GM13976 (cell line): ENCODE measurements at regions not wholly inside any gene's neighbourhood (a gene's known extent, or its start where the extent isn't known, plus 50 kb on each side); places are given as distances from the start of the nearest gene placed in this dataset.

Source experiments
- DNase-seq: peaks from one replicate; pipeline ENCODE4 v3.0.0; 2012; ENCODE audit warnings: low spot score
- CTCF ChIP-seq: IDR thresholded peaks from 2 replicates; pipeline ENCODE4 v1.5.1; 2012; ENCODE audit warnings: borderline replicate concordance, mild to moderate bottlenecking; ENCODE audit not compliant: insufficient read depth; ENCODE audit errors: extremely low read depth, missing control alignments, control extremely low read depth
- in situ Hi-C: fragments of 300-500 bp; cut with MboI; formaldehyde crosslinking; loops from one replicate; pipeline ENCODE4 v1.12.0; 2022; ENCODE audit warnings: low sequenced_read_pairs, mixed read lengths, inconsistent platforms; ENCODE audit not compliant: unreplicated experiment

GRCh38 chr13:80217614-80218456, 123.1 kb downstream of the SPRY2 start:
- TF ChIP-seq CTCF = no peak
- in situ Hi-C loops = no loop called here
- DNase-seq = no peak

GRCh38 chr13:80215368-80215767, 125.6 kb downstream of the SPRY2 start:
- in situ Hi-C loops = no loop called here
- TF ChIP-seq CTCF = no peak
- DNase-seq = no peak

GRCh38 chr13:80214521-80214991, 126.4 kb downstream of the SPRY2 start:
- no peak for DNase-seq

GRCh38 chr13:80214050-80214449, 126.9 kb downstream of the SPRY2 start:
- no peak for TF ChIP-seq CTCF
- in situ Hi-C loops = no loop called here
- DNase-seq = no peak

More at GRCh38 chr13:80214521-80214991, 126.4 kb downstream of the SPRY2 start:
- TF ChIP-seq CTCF = no peak
- in situ Hi-C loops = no loop called here

- no peak for DNase-seq
- in situ Hi-C loops = no loop called here
- no peak for TF ChIP-seq CTCF
These were observed 127.7 kb downstream of the SPRY2 start for GRCh38 chr13:80213201-80213600.

GRCh38 chr13:80211566-80211965, 129.4 kb downstream of the SPRY2 start:
- no peak for DNase-seq
- TF ChIP-seq CTCF = no peak
- in situ Hi-C loops = no loop called here
